HG02678 (cell line): ENCODE measurements at regions not wholly inside any gene's neighbourhood (a gene's known extent, or its start where the extent isn't known, plus 50 kb on each side); places are given as distances from the start of the nearest gene placed in this dataset.
A peak's percentile ranks its signal among the peaks of the same experiment; 100 is the strongest.

Source experiments
- ATAC-seq: cut with Tn5 transposase; IDR thresholded peaks from one replicate; pipeline ENCODE4 v1.9.1; 2021; ENCODE audit warnings: mild to moderate bottlenecking, moderate library complexity; ENCODE audit not compliant: unreplicated experiment

DNA sequence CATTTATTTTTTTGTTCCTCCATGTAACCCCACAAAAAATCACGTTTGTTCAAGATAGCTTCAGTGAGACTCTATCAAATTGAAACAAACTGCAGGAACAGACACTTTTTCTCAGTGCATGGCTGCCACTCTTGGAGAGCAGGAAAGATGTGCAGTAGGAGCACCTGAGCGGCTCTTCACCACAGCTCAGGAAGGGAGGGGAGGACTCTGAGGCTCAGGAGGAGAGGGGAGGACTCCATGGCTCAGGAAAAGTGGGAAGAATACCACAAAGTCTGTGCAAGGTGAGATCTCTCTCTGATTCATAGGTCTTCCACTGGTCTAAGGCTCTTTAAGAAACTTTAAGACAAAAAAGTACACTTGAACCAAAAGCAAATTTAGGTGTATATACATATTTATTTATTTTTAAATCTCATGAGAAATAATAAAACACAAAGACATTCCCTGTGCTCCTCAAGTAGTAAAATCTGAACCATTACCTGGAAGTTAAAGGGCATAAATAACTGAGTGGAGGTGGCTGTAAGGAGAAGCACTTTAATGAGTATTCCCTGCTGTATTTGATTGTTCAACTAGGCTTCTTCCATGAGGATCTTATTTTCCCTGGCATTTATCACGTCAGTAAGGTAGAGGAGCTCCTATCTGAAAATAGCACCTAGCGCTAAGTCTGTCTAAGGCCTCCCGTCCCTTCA lies 69.2 kb upstream of the CCN6 start:
- ATAC-seq = no peak

DNA sequence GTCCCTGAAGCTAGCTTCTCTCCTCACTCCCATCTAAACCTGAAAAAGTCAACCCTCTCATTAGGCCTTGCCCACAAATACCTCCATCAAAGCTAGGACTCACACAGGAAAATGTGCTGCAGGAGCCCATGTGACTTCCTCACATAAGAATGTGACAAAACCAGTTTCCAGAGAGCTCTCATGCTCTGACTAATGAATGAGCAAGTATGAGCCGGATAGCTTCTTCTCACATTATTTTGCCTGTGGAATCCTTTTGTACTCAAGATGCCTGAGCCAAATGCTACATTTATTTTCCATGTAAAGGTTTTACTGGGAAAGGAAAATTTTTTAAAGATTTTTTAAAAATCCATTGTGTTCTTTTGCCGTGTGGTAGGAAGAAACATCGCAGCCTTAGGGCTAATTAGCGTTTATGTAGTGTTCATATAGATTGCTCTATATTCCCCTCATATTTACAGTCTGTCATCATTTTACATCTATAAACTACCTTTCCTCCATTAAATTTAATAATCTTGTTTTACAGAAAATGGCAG lies 68.6 kb upstream of the CCN6 start:
- no peak for ATAC-seq

DNA sequence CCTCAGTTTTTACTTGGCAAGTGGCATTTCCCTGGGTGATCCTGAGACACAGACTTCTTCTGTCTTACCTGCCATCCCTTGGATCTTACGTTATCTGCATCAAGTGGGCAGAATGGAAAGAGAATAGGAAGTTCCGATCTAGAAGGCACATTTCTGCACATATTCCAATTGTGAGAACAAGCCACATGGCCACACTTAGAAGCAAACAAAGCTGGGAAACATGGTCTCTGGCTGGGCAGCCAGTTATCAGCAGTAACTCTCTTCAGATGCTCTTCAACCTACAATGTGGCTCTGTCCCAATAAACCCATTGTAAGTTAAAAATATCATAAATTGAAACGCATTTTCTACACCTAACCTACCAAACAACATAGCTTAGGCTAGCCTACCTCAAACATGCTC lies 67.3 kb upstream of the CCN6 start:
- no peak for ATAC-seq

DNA sequence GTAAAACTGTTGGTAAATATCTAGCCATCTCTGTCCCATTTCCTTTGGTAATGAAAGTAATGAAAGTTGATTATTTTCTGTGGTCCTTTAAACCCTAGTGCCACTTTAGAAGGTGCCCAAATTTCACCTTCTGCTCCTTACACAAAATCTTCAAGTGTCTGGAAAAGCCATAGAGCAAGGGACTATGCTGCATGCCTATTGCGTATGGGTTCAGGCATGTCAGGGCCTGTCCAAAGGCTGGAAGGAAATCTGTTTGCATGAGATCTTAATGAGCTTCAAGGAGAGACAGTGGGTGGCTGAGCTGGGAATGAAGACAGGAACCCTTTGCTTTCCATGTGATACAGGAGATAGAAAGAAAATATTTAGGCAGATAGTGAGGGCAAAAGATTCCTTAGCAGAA lies 66.6 kb upstream of the CCN6 start:
- ATAC-seq = no peak

DNA sequence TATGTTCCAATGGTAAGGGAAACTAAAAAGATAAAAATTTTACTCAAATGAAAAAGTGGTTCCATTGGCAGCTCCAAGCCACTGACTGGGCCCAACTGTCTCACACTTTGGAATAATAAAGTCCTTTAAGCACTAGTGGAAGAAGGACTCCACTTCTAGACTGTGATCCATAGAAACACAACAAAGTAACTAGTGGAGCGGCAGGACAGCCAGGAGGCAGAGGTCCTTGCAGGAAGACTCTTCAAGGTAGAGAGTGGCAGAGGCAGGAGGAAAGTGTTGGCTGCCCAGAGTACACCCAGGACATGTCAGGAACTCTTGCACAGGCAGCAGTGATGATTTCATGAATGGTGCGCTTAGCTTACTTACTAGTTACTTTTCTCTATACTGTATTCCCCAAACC lies 65.0 kb upstream of the CCN6 start:
- ATAC-seq = no peak

DNA sequence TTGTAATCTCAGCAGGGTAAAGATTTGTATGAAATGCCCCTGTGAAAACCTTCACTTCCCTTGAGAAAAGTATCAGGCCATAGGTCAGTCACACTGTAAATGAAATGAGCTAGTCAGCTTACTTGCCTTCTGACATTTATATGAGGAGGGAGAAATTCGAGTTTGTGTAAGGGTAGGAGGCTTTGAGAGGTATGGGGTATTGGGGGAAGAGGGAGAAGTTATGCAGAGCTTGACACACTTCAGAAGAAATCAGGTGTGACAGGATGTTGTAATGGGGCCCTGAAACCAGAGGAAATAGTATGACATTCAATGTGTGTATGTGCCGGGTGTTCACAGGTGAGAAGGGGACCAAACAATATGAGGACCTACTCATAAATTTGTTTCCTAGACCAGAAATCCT lies 64.2 kb upstream of the CCN6 start:
- ATAC-seq = peak; percentile 46

DNA sequence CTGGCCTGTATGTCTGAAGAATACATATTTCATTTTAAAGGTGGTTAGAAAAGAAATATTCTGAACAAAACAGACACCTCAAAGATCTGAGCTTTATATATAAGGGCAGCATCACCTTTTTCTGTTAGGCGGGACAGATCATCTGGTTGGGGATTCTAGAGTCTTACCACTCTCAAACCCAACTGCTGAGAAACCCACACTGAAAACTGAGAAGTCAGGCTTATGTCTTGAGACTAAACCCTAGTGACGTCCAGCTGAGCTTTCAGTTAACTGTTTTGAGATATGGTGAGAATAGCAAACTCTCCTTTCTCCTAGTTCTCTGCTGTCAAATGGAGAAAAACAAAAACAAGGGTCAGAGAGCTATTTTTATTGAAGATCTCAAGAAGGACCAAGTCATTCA lies 63.7 kb upstream of the CCN6 start:
- ATAC-seq = no peak

DNA sequence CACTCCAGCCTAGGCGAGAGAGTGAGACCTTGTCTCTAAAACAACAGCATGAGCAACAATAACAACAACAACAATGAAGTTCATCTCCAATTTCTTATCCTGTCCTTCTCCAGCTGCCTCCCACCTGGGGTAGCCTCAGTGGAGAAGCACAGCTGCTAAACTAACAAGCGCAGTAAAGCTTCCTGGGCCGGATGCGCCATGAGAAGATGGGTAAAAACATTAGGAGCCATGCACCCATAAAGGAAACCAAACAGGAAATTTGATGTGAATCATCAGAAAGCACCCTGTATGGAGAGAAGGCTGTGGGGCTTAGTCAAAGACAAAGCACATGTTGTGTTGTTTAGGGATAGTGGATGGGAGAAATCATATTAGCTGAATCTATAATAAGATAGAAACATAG lies 61.1 kb upstream of the CCN6 start:
- ATAC-seq = peak; percentile 61

DNA sequence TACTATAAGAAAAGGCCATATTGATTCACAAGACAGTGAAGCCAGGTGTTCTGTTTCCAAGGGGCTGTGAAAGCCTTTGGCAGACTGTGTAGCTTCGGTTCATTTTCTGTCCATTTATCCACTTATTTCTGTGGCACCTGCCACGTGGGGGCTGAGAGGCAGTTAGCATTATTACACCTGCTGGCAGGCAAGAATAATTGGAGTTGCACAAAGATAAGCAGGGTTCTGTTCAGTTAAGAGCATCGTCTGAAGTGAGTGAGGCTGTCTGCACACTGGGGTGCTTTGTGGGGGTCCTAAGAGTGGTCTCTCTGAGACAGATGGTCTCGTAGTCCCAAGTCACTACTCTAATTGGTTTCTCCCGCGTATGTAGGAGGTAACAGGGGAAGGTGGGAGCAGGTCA lies 60.6 kb upstream of the CCN6 start:
- ATAC-seq = no peak

DNA sequence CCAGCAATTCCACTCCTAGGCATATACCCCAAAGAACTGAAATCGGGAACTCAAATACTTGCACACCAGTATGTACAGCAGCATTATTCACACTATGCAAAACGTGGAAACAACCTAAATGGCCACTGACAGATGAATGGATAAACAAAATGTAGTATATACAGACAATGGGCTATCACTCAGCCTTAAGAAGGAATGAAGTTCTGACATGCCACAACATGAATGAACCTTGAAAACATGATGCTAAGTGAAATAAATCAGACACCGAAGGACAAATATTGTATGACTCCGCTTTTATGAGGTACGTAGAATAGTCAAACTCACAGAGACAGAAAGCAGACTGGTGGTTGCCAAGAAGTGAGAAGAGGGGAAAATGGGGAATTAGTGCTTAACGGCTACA lies 59.1 kb upstream of the CCN6 start:
- ATAC-seq = no peak

DNA sequence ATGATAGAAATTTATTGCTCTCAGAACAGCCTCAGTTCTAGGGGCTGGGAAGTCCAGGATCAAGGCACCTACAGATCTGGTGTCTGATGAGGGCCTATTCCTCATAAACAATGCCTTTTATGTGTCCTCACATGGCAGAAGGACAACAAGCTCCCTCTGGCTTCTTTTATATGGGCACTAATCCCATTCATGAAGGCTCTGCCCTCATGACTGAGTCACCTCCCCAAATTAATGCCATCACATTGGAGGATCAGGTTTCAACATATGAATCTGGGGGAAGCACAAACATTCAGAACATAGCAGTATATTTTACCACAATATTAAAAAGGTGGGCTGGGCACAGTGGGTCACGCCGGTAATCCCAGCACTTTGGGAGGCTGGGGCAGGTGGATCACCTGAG lies 58.5 kb upstream of the CCN6 start:
- no peak for ATAC-seq

DNA sequence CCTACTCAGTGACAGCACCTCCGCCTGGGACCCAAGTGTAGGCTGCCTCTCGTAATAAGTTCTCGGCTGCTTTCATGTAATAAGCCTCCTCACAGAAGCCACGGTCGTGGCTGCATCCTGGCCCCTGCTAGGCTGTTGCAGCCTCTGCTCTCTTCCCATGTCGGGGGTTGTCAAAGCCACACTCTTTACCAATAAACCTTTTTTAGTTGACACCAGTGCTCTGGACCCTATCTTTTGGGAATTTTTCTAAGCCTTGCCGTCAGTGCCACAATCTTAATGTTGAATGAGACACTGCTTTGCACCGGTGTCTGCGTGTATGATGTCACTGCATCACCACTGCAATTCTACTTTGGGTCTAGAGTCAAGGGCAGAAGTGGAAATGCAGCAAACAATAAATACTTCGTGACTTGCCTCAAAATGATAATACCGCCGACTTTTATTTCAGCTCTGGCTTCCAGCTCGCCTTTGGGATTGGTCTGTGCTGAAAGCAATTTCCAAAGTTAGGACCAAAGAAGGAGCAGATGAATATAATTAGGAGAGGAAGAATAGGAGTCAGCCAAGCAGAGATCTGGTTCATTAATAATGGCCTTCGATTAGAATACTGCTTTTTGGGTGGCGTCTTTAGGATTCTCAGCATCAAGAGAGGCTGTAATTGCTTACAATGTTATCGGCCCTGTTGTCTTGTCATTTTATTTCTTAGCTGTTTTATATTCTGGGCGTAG lies 57.6 kb upstream of the CCN6 start:
- ATAC-seq = no peak

DNA sequence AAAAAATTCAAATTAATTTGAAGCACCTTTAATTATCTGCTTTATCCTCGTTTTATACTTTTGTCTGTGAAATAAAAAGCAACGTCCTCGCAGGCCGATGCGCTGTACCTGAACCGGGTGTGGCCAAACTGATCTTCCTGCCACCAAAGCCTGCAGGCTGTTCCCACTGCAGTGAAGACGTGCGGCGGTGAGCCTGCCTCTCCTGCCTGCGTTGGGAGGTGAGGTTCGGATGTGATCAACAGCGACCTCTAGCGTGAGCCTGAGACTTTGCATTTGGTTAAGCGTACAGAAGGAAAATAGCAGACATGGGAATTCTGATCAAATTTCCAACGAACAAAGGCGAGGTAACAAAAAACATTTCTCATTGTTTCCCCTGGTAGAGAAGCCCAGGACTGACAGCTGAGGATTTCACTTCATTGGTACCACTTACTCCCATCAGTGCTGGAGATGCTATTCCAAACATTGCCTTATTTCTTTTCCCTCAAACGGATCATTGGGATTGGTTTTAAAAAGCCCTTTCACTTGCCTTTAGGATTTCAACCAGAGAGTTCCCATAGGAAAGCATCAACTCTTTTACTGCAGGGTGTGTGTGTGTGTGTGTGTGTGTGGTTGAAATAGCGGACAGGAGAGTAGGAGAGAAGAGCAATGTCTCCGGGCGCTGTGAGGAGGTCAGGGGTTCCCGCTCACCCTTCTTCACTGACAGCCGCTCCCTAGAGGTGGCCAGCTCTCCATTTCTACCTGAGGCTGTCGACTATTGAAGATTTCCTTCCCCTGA lies 56.6 kb upstream of the CCN6 start:
- ATAC-seq = peak; percentile 57

DNA sequence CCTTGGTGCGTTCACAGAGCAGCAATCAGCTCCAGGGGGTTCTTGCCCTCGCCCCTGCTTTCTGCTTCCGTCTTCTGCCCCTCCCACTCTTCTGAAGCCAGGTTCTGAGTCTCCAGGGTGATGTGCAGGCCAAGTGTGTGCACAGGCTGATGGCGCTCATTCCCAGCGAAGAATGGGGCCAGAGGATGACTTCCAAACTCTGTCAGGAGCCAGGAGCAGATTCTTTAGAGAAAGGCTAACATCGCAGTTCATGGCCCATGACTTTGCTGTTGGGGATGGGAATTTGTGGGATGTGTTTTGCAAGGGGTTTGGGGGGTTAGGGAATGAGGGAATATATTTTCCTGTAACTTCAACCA lies 56.1 kb upstream of the CCN6 start:
- ATAC-seq = no peak

DNA sequence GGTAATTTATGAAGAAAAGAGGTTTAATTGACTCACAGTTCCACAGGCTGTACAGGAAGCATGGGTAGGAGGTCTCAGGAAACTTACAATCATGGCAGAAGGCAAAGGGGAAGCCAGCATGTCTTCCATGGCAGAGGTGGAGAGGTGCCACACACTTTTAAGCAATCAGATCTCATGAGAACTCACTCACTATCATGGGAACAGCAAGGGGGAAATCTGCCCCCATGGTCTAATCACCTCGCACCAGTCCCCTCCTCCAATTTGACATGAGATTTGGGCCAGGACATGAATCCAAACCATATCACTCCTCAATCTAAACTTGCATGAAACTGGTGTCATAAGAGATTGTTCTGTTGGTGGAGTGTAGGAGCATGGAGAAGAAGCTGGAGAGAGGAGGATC lies 51.6 kb upstream of the CCN6 start:
- no peak for ATAC-seq
